ENCODE measurements at regions not wholly inside any gene's neighbourhood (a gene's known extent, or its start where the extent isn't known, plus 50 kb on each side); places are given as distances from the start of the nearest gene placed in this dataset.
A peak's percentile ranks its signal among the peaks of the same experiment; 100 is the strongest.

GRCh38 chr5:35513612-35514011 lies 104.1 kb upstream of the SPEF2 start:
- no peak overlapping the region for H3K4me3 ChIP-seq (ENCODE audit: low read depth in 1 of 2, low read length in 2 of 2)
- H3K27me3 ChIP-seq (ENCODE audit: control insufficient read depth in 1 of 2, insufficient read depth in 2 of 2, low read length in 2 of 2), result no peaks in the 10 kb centered on the region
- H3K27ac ChIP-seq (ENCODE audit: low read depth, low read length), result no peak overlapping the region
- H3K4me1 ChIP-seq (ENCODE audit: insufficient read depth, low read length), result no peaks in the 10 kb centered on the region
- H3K9ac ChIP-seq (ENCODE audit: low read length), result no peak overlapping the region
- no peaks in the 10 kb centered on the region for H3K9me3 ChIP-seq (ENCODE audit: low read length)
- no peaks in the 10 kb centered on the region for H3K36me3 ChIP-seq (ENCODE audit: insufficient read depth, low read length)

GRCh38 chr5:35502206-35502605 lies 115.5 kb upstream of the SPEF2 start:
- Histone ChIP-seq H3K36me3 (ENCODE audit: insufficient read depth, low read length) (no peaks in the 10 kb centered on the region), H3K27me3 (ENCODE audit: control insufficient read depth in 1 of 2, insufficient read depth in 2 of 2, low read length in 2 of 2) (no peaks in the 10 kb centered on the region), H3K9ac (ENCODE audit: low read length) (no peak overlapping the region), H3K9me3 (ENCODE audit: low read length) (no peaks in the 10 kb centered on the region), H3K4me3 (ENCODE audit: low read depth in 1 of 2, low read length in 2 of 2) (no peak overlapping the region), H3K27ac (ENCODE audit: low read depth, low read length) (no peak overlapping the region), H3K4me1 (ENCODE audit: insufficient read depth, low read length) (no peaks in the 10 kb centered on the region)

- no peak overlapping the region for H3K27ac ChIP-seq (ENCODE audit: low read depth, low read length)
- no peaks in the 10 kb centered on the region for H3K9me3 ChIP-seq (ENCODE audit: low read length)
- peaks cover 11% of the 10 kb centered on the region for H3K4me1 ChIP-seq (ENCODE audit: insufficient read depth, low read length)
- no peak overlapping the region for H3K9ac ChIP-seq (ENCODE audit: low read length)
- H3K27me3 ChIP-seq (ENCODE audit: control insufficient read depth in 1 of 2, insufficient read depth in 2 of 2, low read length in 2 of 2), result no peaks in the 10 kb centered on the region
- no peak overlapping the region for H3K4me3 ChIP-seq (ENCODE audit: low read depth in 1 of 2, low read length in 2 of 2)
- H3K36me3 ChIP-seq (ENCODE audit: insufficient read depth, low read length), result no peaks in the 10 kb centered on the region
Measured at GRCh38 chr5:35488791-35489190, 128.9 kb upstream of the SPEF2 start.

- no peak overlapping the region for H3K27ac ChIP-seq (ENCODE audit: low read depth, low read length)
- peaks cover 11% of the 10 kb centered on the region for H3K4me1 ChIP-seq (ENCODE audit: insufficient read depth, low read length)
- H3K9me3 ChIP-seq (ENCODE audit: low read length), result no peaks in the 10 kb centered on the region
- no peaks in the 10 kb centered on the region for H3K27me3 ChIP-seq (ENCODE audit: control insufficient read depth in 1 of 2, insufficient read depth in 2 of 2, low read length in 2 of 2)
- H3K4me3 ChIP-seq (ENCODE audit: low read depth in 1 of 2, low read length in 2 of 2), result no peak overlapping the region
- H3K36me3 ChIP-seq (ENCODE audit: insufficient read depth, low read length), result no peaks in the 10 kb centered on the region
- H3K9ac ChIP-seq (ENCODE audit: low read length), result no peak overlapping the region
Measured at GRCh38 chr5:35488055-35488454, 129.6 kb upstream of the SPEF2 start.

- Histone ChIP-seq H3K4me1 (ENCODE audit: insufficient read depth, low read length) (peaks cover 11% of the 10 kb centered on the region), H3K9ac (ENCODE audit: low read length) (no peak overlapping the region), H3K9me3 (ENCODE audit: low read length) (no peaks in the 10 kb centered on the region), H3K36me3 (ENCODE audit: insufficient read depth, low read length) (no peaks in the 10 kb centered on the region), H3K27ac (ENCODE audit: low read depth, low read length) (no peak overlapping the region), H3K4me3 (ENCODE audit: low read depth in 1 of 2, low read length in 2 of 2) (no peak overlapping the region), H3K27me3 (ENCODE audit: control insufficient read depth in 1 of 2, insufficient read depth in 2 of 2, low read length in 2 of 2) (no peaks in the 10 kb centered on the region)
Measured at GRCh38 chr5:35487233-35488025, 130.2 kb upstream of the SPEF2 start.

GRCh38 chr5:35485487-35485886 lies 132.2 kb upstream of the SPEF2 start:
- H3K27me3 ChIP-seq (ENCODE audit: control insufficient read depth in 1 of 2, insufficient read depth in 2 of 2, low read length in 2 of 2), result no peaks in the 10 kb centered on the region
- H3K9ac ChIP-seq (ENCODE audit: low read length), result no peak overlapping the region
- no peaks in the 10 kb centered on the region for H3K9me3 ChIP-seq (ENCODE audit: low read length)
- peaks cover 11% of the 10 kb centered on the region for H3K4me1 ChIP-seq (ENCODE audit: insufficient read depth, low read length)
- H3K27ac ChIP-seq (ENCODE audit: low read depth, low read length), result no peak overlapping the region
- no peaks in the 10 kb centered on the region for H3K36me3 ChIP-seq (ENCODE audit: insufficient read depth, low read length)
- H3K4me3 ChIP-seq (ENCODE audit: low read depth in 1 of 2, low read length in 2 of 2), result no peak overlapping the region

- no peak overlapping the region for H3K4me3 ChIP-seq (ENCODE audit: low read depth in 1 of 2, low read length in 2 of 2)
- no peak overlapping the region for H3K27ac ChIP-seq (ENCODE audit: low read depth, low read length)
- H3K36me3 ChIP-seq (ENCODE audit: insufficient read depth, low read length), result no peaks in the 10 kb centered on the region
Measured at GRCh38 chr5:35484241-35484640, 133.4 kb upstream of the SPEF2 start.

GRCh38 chr5:35483780-35484179 lies 133.9 kb upstream of the SPEF2 start:
- Histone ChIP-seq H3K4me3 (ENCODE audit: low read depth in 1 of 2, low read length in 2 of 2) (no peak overlapping the region), H3K9ac (ENCODE audit: low read length) (no peak overlapping the region), H3K27me3 (ENCODE audit: control insufficient read depth in 1 of 2, insufficient read depth in 2 of 2, low read length in 2 of 2) (no peaks in the 10 kb centered on the region), H3K36me3 (ENCODE audit: insufficient read depth, low read length) (no peaks in the 10 kb centered on the region), H3K9me3 (ENCODE audit: low read length) (no peaks in the 10 kb centered on the region), H3K27ac (ENCODE audit: low read depth, low read length) (no peak overlapping the region), H3K4me1 (ENCODE audit: insufficient read depth, low read length) (peaks cover 12% of the 10 kb centered on the region)

More at GRCh38 chr5:35484241-35484640, 133.4 kb upstream of the SPEF2 start:
- H3K4me1 ChIP-seq (ENCODE audit: insufficient read depth, low read length), result peaks cover 11% of the 10 kb centered on the region
- no peak overlapping the region for H3K9ac ChIP-seq (ENCODE audit: low read length)
- H3K27me3 ChIP-seq (ENCODE audit: control insufficient read depth in 1 of 2, insufficient read depth in 2 of 2, low read length in 2 of 2), result no peaks in the 10 kb centered on the region
- no peaks in the 10 kb centered on the region for H3K9me3 ChIP-seq (ENCODE audit: low read length)

GRCh38 chr5:35483191-35483590 lies 134.5 kb upstream of the SPEF2 start:
- peaks cover 14% of the 10 kb centered on the region for H3K4me1 ChIP-seq (ENCODE audit: insufficient read depth, low read length)
- no peaks in the 10 kb centered on the region for H3K36me3 ChIP-seq (ENCODE audit: insufficient read depth, low read length)
- H3K9me3 ChIP-seq (ENCODE audit: low read length), result no peaks in the 10 kb centered on the region
- no peak overlapping the region for H3K4me3 ChIP-seq (ENCODE audit: low read depth in 1 of 2, low read length in 2 of 2)
- no peaks in the 10 kb centered on the region for H3K27me3 ChIP-seq (ENCODE audit: control insufficient read depth in 1 of 2, insufficient read depth in 2 of 2, low read length in 2 of 2)
- no peak overlapping the region for H3K27ac ChIP-seq (ENCODE audit: low read depth, low read length)
- H3K9ac ChIP-seq (ENCODE audit: low read length), result no peak overlapping the region

GRCh38 chr5:35482167-35482755 lies 135.4 kb upstream of the SPEF2 start:
- Histone ChIP-seq H3K27ac (ENCODE audit: low read depth, low read length) (no peak overlapping the region), H3K4me3 (ENCODE audit: low read depth in 1 of 2, low read length in 2 of 2) (no peak overlapping the region), H3K9ac (ENCODE audit: low read length) (no peak overlapping the region), H3K9me3 (ENCODE audit: low read length) (no peaks in the 10 kb centered on the region), H3K4me1 (ENCODE audit: insufficient read depth, low read length) (peaks cover 5% of the 10 kb centered on the region), H3K36me3 (ENCODE audit: insufficient read depth, low read length) (no peaks in the 10 kb centered on the region), H3K27me3 (ENCODE audit: control insufficient read depth in 1 of 2, insufficient read depth in 2 of 2, low read length in 2 of 2) (no peaks in the 10 kb centered on the region)

- peak overlapping the region; percentile 4 to 46 for H3K4me3 ChIP-seq (ENCODE audit: low read depth in 1 of 2, low read length in 2 of 2)
- no peaks in the 10 kb centered on the region for H3K9me3 ChIP-seq (ENCODE audit: low read length)
- no peak overlapping the region for H3K9ac ChIP-seq (ENCODE audit: low read length)
- no peak overlapping the region for H3K27ac ChIP-seq (ENCODE audit: low read depth, low read length)
- no peaks in the 10 kb centered on the region for H3K36me3 ChIP-seq (ENCODE audit: insufficient read depth, low read length)
- no peaks in the 10 kb centered on the region for H3K27me3 ChIP-seq (ENCODE audit: control insufficient read depth in 1 of 2, insufficient read depth in 2 of 2, low read length in 2 of 2)
- peaks cover 20% of the 10 kb centered on the region for H3K4me1 ChIP-seq (ENCODE audit: insufficient read depth, low read length)
Measured at GRCh38 chr5:35478856-35479682, 138.6 kb upstream of the SPEF2 start.

All from muscle layer of colon (tissue), 2 donors.